ENCODE measurements at regions not wholly inside any gene's neighbourhood (a gene's known extent, or its start where the extent isn't known, plus 50 kb on each side); places are given as distances from the start of the nearest gene placed in this dataset.

DNA sequence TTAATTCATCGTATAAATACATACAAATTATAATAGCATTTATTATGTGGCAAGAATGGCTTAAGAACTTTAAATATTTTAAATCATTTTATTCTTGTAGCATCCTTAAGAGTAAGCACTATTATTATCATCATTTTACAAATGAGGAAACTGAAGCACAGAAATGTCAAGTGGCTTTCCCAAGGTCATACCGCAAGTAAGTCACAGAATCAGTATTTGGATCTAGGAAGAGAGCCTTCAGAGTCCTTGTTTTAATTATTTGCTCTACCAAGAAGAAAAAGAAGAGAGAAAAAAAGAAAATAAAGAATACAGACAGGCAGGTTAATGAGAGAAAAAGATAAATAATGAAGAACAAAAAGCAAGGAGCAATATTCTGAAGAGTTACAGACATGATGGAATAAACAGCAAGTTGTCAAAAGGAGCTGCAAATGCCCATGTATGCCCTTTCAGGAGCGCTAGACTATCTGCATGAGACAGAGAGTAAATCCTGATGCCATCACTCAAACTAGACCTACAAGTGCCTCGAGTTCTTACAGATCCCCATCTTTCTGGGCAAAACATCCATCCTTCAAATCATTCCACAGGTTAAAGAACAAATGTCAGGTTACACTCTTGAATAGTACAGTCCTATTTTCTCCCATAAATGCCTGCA is 57.8 kb upstream of the ETAA1 start:
- no peak for DNase-seq

DNA sequence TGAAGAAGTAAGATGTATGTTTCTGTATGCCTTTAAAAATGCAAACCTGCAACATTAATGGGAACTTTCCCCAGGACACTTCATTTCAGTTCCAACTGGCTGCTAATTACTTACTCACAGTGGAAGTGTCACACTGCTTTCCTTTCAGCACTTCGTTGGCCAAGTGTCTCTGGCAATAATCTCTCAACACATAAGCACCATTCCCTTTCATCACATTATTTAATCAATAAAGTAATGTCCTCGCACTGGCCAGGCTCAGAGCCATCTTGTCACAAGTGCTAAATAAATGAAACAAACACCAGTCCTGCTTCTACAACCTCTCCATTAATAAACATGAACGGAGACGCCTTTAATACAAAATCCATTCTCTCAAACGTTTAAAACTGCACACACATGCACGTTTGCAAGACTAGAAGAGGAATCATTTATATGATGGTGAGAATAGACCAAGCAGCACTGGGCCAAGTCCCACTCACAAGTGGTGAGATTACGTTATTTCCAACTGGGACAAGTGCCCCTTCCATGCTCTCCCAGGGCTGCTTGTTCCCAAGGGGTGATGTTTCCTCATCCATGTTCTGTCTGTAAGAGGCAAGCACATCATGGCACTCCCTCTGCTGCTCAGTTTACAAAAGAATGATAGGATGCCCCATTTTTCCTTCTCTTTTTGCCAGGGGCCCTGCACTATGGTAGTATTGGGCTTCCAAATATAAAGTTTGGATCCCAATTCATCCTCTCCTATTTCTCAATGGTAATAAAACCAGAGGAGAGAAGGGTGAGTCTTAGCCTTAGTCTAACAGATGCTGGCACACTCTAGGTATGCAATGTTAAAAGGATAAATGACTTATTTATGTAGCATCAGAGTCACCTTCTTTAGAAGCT is 56.8 kb upstream of the ETAA1 start:
- no peak for DNase-seq

DNA sequence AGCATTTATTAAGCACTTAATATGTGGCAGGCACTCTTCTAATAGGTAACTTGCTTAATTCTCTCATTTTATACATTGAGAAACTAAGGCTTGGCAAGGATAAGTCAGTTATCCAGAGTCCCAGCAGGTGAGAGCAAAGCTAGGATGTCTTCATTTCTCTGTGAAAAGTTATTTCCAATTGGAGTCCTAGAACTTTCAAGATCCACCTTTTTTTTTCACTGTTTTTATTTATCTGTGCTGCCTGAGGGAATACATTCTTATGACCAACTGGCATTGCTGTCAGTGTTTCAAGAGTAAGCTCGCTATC is 56.2 kb upstream of the ETAA1 start:
- DNase-seq = no peak

DNA sequence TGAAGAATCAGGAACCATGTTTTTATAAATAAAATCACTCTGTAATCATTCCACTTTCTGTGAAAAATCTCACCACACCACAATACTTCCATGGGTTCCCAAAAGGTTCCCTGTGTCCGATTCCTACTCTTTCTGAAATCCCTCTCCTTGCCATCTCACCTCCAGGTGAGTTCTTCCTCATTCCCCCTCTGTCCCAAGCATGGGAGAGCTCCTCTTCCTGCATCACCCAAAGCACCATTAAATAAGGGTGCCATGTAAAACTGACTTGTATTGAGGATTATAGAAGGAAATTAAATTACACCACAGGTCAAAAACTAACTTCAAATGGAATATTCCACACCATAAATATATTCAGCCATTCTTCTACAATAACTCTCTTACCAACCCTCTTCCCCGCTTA is 55.8 kb upstream of the ETAA1 start:
- no peak for DNase-seq

DNA sequence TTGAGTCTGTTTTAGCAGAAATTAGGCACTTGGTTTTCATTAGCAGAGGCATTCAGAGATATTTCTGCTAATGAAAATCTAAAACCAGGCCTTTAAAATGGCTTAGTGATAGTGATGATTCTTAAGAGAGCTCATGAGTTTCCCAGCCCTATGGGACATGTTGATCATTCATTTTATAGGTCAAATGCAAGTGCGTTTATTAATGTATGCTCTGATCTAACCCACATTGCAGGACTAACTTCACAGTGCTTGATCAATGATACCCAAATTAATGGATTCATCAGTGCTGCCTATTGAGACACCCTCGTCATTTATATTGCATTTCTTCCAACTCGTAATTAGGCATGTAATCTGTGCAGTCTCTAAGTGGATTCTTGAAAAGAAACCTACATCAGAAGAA is 54.7 kb upstream of the ETAA1 start:
- no peak for DNase-seq

DNA sequence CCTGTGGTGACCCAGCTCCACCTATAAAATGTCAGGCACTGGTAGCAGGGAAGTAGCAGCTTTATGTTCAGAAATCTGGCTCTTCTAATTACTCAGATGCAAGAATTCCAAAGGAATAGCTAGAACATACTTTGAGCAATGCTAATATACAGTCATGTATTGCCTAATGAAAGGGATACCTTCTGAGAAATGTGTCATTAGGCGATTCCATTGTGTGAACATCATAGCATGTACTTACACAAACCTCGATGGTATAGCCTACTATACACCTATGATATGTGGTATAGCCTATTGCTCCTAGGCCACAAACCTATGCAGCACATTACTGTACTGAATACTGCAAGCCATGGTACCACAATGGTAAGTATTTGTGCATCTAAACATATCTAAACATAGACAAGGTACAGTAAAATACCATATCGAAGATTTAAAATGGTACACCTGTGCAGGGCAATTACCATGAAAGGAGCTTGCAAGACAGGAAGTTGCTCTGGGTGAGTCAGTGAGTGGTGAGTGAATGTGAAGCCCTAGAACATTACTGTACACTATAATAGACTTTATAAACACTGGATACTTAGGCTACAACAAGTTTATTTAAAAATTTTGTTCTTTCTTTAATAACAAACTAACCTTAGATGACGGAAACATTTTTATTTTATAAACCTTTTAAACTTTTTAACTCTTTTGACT is 50.3 kb upstream of the ETAA1 start:
- DNase-seq = no peak
